Esophagus squamous epithelium (tissue), 4 donors: ENCODE measurements at regions not wholly inside any gene's neighbourhood (a gene's known extent, or its start where the extent isn't known, plus 50 kb on each side); places are given as distances from the start of the nearest gene placed in this dataset.

Experiments used
- CTCF ChIP-seq, 6 experiments: fragments of 450-650 bp in 4 of 6; fragments of 200-600 bp in 2 of 6; sonication (generic) in 2 of 6; IDR thresholded peaks; one replicate each; pipeline ENCODE4 v1.5.1; 2016 to 2019; ENCODE audit warnings: antibody characterized with exemption in 6 of 6, mild to moderate bottlenecking in 4 of 6, moderate library complexity in 4 of 6
- POLR2A ChIP-seq, 4 donors: fragments of 450-650 bp; IDR thresholded peaks; one replicate each; pipeline ENCODE4 v1.6.1; 2017; ENCODE audit warnings: antibody characterized with exemption in 4 of 4, mild to moderate bottlenecking in 4 of 4, moderate library complexity in 3 of 4

- TF ChIP-seq POLR2A (IDR thresholded peaks at IDR 0.05): no peak
- no peak for TF ChIP-seq CTCF (IDR thresholded peaks at IDR 0.05)
Measured at GRCh38 chr13:86945584-86945983, 725.6 kb upstream of the SLITRK5 start.
